ENCODE measurements at regions not wholly inside any gene's neighbourhood (a gene's known extent, or its start where the extent isn't known, plus 50 kb on each side); places are given as distances from the start of the nearest gene placed in this dataset.

GRCh38 chrX:131703646-131704045 lies 159.8 kb downstream of the OR13H1 start:
- TF ChIP-seq CTCF (IDR thresholded peaks at IDR 0.05; ENCODE audit: low read length, missing control alignments), result no peak
- no peak overlapping the region for H3K4me3 ChIP-seq (replicated peaks; ENCODE audit: low read depth, low read length)
- no peak for DNase-seq (ENCODE audit: low read depth)

GRCh38 chrX:131704136-131704695 lies 160.3 kb downstream of the OR13H1 start:
- DNase-seq (ENCODE audit: low read depth), result no peak
- no peak overlapping the region for H3K4me3 ChIP-seq (replicated peaks; ENCODE audit: low read depth, low read length)
- TF ChIP-seq CTCF (IDR thresholded peaks at IDR 0.05; ENCODE audit: low read length, missing control alignments), result no peak

GRCh38 chrX:131709553-131709952 lies 165.7 kb downstream of the OR13H1 start:
- DNase-seq (ENCODE audit: low read depth), result no peak
- TF ChIP-seq CTCF (IDR thresholded peaks at IDR 0.05; ENCODE audit: low read length, missing control alignments), result no peak
- H3K4me3 ChIP-seq (replicated peaks; ENCODE audit: low read depth, low read length), result no peak overlapping the region

- TF ChIP-seq CTCF (IDR thresholded peaks at IDR 0.05; ENCODE audit: low read length, missing control alignments), result no peak
- DNase-seq (ENCODE audit: low read depth), result no peak
- H3K4me3 ChIP-seq (replicated peaks; ENCODE audit: low read depth, low read length), result no peak overlapping the region
These were observed 167.6 kb downstream of the OR13H1 start for GRCh38 chrX:131711478-131711867.

- no peak for TF ChIP-seq CTCF (IDR thresholded peaks at IDR 0.05; ENCODE audit: low read length, missing control alignments)
- no peak overlapping the region for H3K4me3 ChIP-seq (replicated peaks; ENCODE audit: low read depth, low read length)
- DNase-seq (ENCODE audit: low read depth), result no peak
These were observed 179.8 kb downstream of the OR13H1 start for GRCh38 chrX:131723646-131724045.

- no peak overlapping the region for H3K4me3 ChIP-seq (replicated peaks; ENCODE audit: low read depth, low read length)
- DNase-seq (ENCODE audit: low read depth), result no peak
- TF ChIP-seq CTCF (IDR thresholded peaks at IDR 0.05; ENCODE audit: low read length, missing control alignments), result no peak
These were observed 180.4 kb downstream of the OR13H1 start for GRCh38 chrX:131724292-131724691.

GRCh38 chrX:131725001-131725654 lies 181.3 kb downstream of the OR13H1 start:
- DNase-seq (ENCODE audit: low read depth), result no peak
- TF ChIP-seq CTCF (IDR thresholded peaks at IDR 0.05; ENCODE audit: low read length, missing control alignments), result no peak
- no peak overlapping the region for H3K4me3 ChIP-seq (replicated peaks; ENCODE audit: low read depth, low read length)

Measured in fibroblast of pulmonary artery (primary cell).